GM12878 (cell line): ENCODE measurements at regions not wholly inside any gene's neighbourhood (a gene's known extent, or its start where the extent isn't known, plus 50 kb on each side); places are given as distances from the start of the nearest gene placed in this dataset.

Experiments used
- ATAC-seq: fragments of 200-7000 bp; cut with Tn5 transposase; 3 replicates; pipeline ENCODE4 v1.9.1; 2020; ENCODE audit warnings: mild to moderate bottlenecking, moderate library complexity
- BruUV-seq: library from RNA; stranded (reverse); fragments of 400-500 nt; replicated peaks from 2 replicates; lab custom pipeline; 2021; lab: Mats Ljungman, UMichigan
- CTCF ChIA-PET: fragments of 300-600 bp; sonication (Branson Sonifier 250); formaldehyde crosslinking; extraction: SDS; loops from one replicate; lab custom pipeline; 2021; ENCODE audit warnings: inconsistent platforms; lab: Yijun Ruan, JAX
- POLR2A ChIA-PET: fragments of 350-600 bp; formaldehyde crosslinking; extraction: SDS; loops from one replicate; lab custom pipeline; 2021; ENCODE audit warnings: inconsistent platforms; lab: Charles Lee
- RAD21 ChIA-PET: fragments of 300-600 bp; sonication (Branson Sonifier 250); formaldehyde crosslinking; loops from one replicate; lab custom pipeline; 2023; ENCODE audit warnings: antibody characterized with exemption; ENCODE audit not compliant: unreplicated experiment; lab: Charles Lee
- SMC1A ChIA-PET: fragments of 300-600 bp; sonication (Branson Sonifier 250); formaldehyde crosslinking; loops from one replicate; lab custom pipeline; 2023; ENCODE audit not compliant: unreplicated experiment, uncharacterized antibody; lab: Charles Lee
- DNase-seq: peaks from one replicate; pipeline ENCODE4 v3.0.0-alpha.2; 2011; ENCODE audit warnings: low read depth, low spot score
- FAIRE-seq: peaks from 3 replicates; lab custom pipeline; 2011; peaks lifted over from hg19 to GRCh38; lab: Jason Lieb, UNC
- H2AFZ ChIP-seq: 2 replicates; pipeline ENCODE4 v1.6.0; 2011; ENCODE audit warnings: low read depth, low read length, control low read depth; ENCODE audit not compliant: control insufficient read depth
- H3K27ac ChIP-seq: 2 replicates; pipeline ENCODE4 v1.5.1; 2011; ENCODE audit warnings: control low read depth; ENCODE audit not compliant: control insufficient read depth, insufficient read depth
- H3K27me3 ChIP-seq, 2 experiments: replicated peaks in 1 of 2; 2 replicates each; pipeline versions ENCODE4 v1.6.0 to v1.6.1; 2011; ENCODE audit warnings: low read length in 1 of 2; ENCODE audit not compliant: control insufficient read depth in 2 of 2, insufficient read depth in 2 of 2
- H3K36me3 ChIP-seq, 2 experiments: 2 replicates each; pipeline ENCODE4 v1.5.1; 2011; ENCODE audit warnings: low read length in 1 of 2; ENCODE audit not compliant: control insufficient read depth in 2 of 2, insufficient read depth in 2 of 2
- H3K4me1 ChIP-seq: 2 replicates; pipeline ENCODE4 v1.6.1; 2011; ENCODE audit warnings: mild to moderate bottlenecking, low read length, moderate library complexity, mixed read lengths; ENCODE audit not compliant: control insufficient read depth, insufficient read depth
- H3K4me2 ChIP-seq: 2 replicates; pipeline ENCODE4 v1.6.0; 2011; ENCODE audit warnings: control low read depth; ENCODE audit not compliant: control insufficient read depth, insufficient read depth
- H3K4me3 ChIP-seq: fragments of 200-600 bp; sonication (generic); 2 replicates; pipeline ENCODE4 v1.5.1; 2016
- H3K79me2 ChIP-seq: 2 replicates; pipeline ENCODE4 v1.6.0; 2011; ENCODE audit warnings: low read length; ENCODE audit not compliant: control insufficient read depth, insufficient read depth
- H3K9ac ChIP-seq: 2 replicates; pipeline ENCODE4 v1.8.0; 2011; ENCODE audit warnings: low read length, control low read depth, mixed read lengths; ENCODE audit not compliant: control insufficient read depth, insufficient read depth
- H3K9me3 ChIP-seq: replicated peaks from 3 replicates; pipeline ENCODE4 v1.5.1; 2011; ENCODE audit warnings: mild to moderate bottlenecking, low read length; ENCODE audit not compliant: control insufficient read depth, insufficient read depth
- H4K20me1 ChIP-seq: 2 replicates; pipeline ENCODE4 v1.6.0; 2011; ENCODE audit not compliant: control insufficient read depth, insufficient read depth
- STAT1 ChIP-seq: fragments of 450-650 bp; conservative IDR thresholded peaks from 2 replicates; pipeline ENCODE4 v1.6.1; 2014; ENCODE audit warnings: antibody characterized with exemption, mild to moderate bottlenecking
- WGBS: methylation state at CpG from one replicate; pipeline ENCODE4 v1.1.6; 2016; ENCODE audit warnings: low lambda C conversion rate; ENCODE audit not compliant: insufficient replicate concordance, insufficient coverage; ENCODE audit errors: missing lambda C conversion rate; 5-methylcytosine and 5-hydroxymethylcytosine counted together
- in situ Hi-C: fragments of 300-500 bp; cut with MboI; formaldehyde crosslinking; loops from 9 replicates; pipeline ENCODE4 v1.14.3; 2018; ENCODE audit warnings: mixed read lengths
- intact Hi-C: fragments of 100-400 bp; cut with micrococcal nuclease; formaldehyde crosslinking; loops from one replicate; pipeline ENCODE4 v1.14.2; 2022; ENCODE audit not compliant: unreplicated experiment
- TF ChIP-seq, protein P1 (sequence below): IDR thresholded peaks from 2 replicates; pipeline ENCODE4 v1.6.1; 2012; ENCODE audit warnings: improper control_type of control experiment, low read depth, low read length; ENCODE audit not compliant: insufficient replicate concordance

GRCh38 chr2:221710744-221711143, 138.6 kb upstream of the EPHA4 start:
- no TSS peak for BruUV-seq
- Histone ChIP-seq H3K4me2 (no peak overlapping the region), H3K4me1 (no peaks in the 10 kb centered on the region)
- no peak for TF ChIP-seq STAT1
- TF ChIP-seq, protein P1, sequence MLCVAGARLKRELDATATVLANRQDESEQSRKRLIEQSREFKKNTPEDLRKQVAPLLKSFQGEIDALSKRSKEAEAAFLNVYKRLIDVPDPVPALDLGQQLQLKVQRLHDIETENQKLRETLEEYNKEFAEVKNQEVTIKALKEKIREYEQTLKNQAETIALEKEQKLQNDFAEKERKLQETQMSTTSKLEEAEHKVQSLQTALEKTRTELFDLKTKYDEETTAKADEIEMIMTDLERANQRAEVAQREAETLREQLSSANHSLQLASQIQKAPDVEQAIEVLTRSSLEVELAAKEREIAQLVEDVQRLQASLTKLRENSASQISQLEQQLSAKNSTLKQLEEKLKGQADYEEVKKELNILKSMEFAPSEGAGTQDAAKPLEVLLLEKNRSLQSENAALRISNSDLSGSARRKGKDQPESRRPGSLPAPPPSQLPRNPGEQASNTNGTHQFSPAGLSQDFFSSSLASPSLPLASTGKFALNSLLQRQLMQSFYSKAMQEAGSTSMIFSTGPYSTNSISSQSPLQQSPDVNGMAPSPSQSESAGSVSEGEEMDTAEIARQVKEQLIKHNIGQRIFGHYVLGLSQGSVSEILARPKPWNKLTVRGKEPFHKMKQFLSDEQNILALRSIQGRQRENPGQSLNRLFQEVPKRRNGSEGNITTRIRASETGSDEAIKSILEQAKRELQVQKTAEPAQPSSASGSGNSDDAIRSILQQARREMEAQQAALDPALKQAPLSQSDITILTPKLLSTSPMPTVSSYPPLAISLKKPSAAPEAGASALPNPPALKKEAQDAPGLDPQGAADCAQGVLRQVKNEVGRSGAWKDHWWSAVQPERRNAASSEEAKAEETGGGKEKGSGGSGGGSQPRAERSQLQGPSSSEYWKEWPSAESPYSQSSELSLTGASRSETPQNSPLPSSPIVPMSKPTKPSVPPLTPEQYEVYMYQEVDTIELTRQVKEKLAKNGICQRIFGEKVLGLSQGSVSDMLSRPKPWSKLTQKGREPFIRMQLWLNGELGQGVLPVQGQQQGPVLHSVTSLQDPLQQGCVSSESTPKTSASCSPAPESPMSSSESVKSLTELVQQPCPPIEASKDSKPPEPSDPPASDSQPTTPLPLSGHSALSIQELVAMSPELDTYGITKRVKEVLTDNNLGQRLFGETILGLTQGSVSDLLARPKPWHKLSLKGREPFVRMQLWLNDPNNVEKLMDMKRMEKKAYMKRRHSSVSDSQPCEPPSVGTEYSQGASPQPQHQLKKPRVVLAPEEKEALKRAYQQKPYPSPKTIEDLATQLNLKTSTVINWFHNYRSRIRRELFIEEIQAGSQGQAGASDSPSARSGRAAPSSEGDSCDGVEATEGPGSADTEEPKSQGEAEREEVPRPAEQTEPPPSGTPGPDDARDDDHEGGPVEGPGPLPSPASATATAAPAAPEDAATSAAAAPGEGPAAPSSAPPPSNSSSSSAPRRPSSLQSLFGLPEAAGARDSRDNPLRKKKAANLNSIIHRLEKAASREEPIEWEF: no peak
- TF ChIP-seq, all 136 proteins: peak for 0
- WGBS: 46% methylated on average over 3 of the region's 3 CpGs
- H3K9ac ChIP-seq: no peak overlapping the region
- CTCF ChIA-PET: interaction anchor here (0.8 kb wide), 1 partner anchor 18 kb away, joined by 3 read pairs; no protein-coding TSS in a partner anchor
- SMC1A ChIA-PET: no interaction called here
- ATAC-seq: no peak
- DNase-seq: no peak
- POLR2A ChIA-PET: no interaction called here
- H3K36me3 ChIP-seq: no peaks in the 10 kb centered on the region
- no peaks in the 10 kb centered on the region for H3K9me3 ChIP-seq
- no peak overlapping the region for H2AFZ ChIP-seq
- no peaks in the 10 kb centered on the region for H3K79me2 ChIP-seq
- H3K27me3 ChIP-seq: no peaks in the 10 kb centered on the region
- in situ Hi-C loops: no loop called here
- no peak for FAIRE-seq
- H3K27ac ChIP-seq: no peak overlapping the region
- RAD21 ChIA-PET: no interaction called here
- intact Hi-C loops: no loop called here
- H3K4me3 ChIP-seq: no peak overlapping the region
- no peaks in the 10 kb centered on the region for H4K20me1 ChIP-seq
